ENCODE measurements at regions not wholly inside any gene's neighbourhood (a gene's known extent, or its start where the extent isn't known, plus 50 kb on each side); places are given as distances from the start of the nearest gene placed in this dataset.

DNA sequence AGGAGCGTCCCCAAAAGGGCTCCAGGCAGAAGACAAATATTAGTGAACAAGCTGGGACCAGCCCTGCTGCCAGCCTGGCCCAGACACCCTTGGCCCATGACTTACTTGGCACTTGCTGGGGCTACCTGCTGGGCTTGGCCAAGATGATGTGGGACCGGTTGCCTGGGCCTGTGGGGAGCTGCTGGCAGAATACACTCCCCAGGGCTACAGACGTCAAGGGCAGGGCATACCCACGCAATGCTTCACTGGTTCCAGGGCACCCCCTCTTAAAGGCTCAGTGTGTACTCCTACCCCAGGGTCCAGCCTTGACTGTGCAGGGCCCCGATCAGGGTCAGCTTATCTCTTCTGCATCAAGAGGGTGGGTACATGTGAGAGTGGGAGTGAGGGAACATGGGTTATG lies 106.5 kb upstream of the SLC2A1 start:
- DNase-seq = no peak

GRCh38 chr1:43063394-43064219 lies 104.9 kb upstream of the SLC2A1 start:
- DNase-seq = no peak

DNA sequence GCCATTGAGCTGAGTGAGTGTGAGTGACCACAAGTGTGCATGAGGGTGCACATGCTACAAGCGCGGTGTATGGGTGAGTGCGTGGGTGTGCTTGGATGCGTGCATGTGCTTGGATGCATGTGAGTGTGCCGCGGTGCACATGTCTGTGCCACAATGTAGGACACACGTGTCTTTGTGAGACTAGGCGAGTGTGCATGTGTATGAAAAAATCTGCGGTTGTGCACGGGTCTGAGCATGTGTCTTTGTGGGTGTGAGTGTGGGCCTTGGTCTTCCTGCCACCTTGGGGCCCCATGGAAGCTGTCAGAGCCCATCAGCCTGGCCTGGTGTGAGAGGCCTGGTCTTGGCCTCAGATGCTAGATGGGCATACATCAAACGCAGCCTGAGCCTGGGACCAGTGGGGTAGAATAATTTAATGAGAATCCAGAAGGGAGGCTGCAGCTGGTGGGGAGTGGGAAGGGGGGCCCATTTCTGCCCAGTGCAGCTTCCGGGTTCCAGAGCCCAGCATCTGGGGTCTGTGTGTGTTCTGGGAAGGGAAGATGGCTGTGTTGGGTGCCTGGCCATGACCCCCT lies 103.9 kb upstream of the SLC2A1 start:
- no peak for DNase-seq

- DNase-seq = no peak
Observed at GRCh38 chr1:43061757-43062156, 103.1 kb upstream of the SLC2A1 start.

DNA sequence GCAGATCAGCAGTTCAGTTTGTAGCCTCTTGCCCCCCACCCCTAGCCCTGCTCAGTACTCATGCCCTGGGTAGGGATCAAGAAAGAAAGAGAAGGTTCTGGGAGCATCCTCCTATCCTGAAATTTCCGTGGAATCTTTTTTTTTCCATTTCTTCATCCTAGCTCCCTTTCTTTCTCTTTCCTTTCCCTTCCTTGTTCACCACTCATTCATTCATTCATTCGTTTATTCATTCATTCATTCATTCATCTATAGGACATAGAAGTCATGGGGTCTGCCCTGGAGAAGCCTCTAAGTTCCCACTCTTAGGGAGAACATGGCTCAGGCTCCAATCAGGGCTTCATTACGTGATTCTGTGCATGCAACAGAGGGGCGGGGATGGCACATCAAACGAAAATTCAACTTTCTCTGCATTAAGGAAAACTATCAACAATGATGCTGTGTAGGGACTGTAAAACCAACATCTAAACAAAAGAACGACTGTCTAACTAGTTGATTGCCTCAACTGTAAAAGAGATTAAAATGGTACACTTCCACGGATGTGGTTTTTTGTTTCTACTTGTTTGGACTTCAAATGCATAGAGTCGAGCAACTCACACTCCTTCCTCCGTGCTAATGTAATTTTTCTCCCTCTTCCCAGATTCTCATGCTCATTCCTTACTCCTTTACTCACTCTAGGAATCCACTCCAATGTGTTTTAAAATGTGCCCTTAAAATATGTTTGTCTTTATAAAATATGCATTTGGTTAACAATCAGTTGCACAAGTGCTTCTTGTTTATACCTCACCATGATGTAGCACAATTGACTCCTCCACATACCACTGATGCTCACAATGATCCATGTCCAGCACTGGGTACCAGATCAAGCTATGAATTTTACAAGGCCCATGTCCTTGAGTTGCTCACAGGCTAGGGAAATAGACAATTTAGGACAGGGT lies 101.2 kb upstream of the SLC2A1 start:
- DNase-seq = no peak

- no peak for DNase-seq
Observed at GRCh38 chr1:43058545-43059360, 100.1 kb upstream of the SLC2A1 start.

DNA sequence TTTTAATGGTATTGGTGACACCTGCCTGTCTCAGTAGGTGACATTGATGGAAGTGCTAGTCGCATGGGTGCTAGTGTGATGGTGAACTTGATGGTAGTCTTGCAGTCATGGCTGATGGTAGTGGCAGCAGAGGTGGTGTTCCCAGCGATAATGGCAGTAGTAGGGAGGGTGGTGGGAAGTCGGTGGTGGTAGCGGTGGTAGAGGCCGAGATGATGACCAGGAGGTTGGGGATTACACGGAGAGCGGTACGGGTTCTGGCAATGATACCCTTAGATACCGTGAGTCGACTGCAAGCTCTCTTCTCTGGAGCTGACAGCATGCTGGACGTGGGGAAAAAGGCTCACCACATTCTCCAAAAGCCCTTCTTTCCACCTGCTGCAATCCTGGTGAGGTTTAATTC lies 99.4 kb upstream of the SLC2A1 start:
- no peak for DNase-seq

DNA sequence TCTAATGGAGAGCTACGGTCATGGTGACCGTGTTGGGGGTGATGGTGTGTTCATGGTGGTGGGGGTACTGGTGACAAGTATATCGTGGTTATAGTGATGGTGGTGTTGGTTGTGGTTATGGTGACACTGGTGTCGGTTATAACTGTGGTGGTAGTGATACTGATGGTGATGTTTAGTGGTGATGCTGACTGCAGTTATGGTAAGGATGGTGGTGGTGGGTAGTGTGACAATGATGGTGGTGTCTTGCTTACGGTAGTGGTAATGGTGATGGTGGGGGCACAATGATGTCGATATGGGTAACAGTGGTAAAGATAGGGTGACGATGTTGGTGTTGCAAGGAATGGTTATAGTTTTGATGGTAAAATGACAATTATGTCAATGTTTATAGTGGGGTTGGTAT lies 98.9 kb upstream of the SLC2A1 start:
- DNase-seq = no peak

- DNase-seq = no peak
Observed at GRCh38 chr1:43056981-43057391, 98.3 kb upstream of the SLC2A1 start.

GRCh38 chr1:43056460-43056859 lies 97.8 kb upstream of the SLC2A1 start:
- DNase-seq = no peak

DNA sequence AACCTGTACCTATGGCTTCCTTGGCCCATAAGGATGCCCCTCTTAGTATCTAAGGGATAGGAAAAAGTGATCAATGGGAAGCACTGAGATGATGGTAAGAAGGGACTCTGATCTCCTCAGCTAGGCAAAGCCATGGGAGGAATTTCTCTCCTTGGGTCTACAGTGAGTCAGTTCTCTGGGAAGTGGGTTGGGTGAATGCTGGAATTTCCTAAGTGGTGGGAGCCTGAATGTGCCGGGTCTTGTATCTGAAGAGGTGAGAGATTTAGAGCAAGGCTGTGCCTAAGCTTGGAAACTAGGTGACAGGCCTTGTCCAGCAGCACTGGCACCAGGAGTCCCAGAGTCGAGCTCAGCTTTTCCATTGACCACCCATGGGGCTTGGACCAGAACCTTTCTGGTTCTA lies 96.3 kb upstream of the SLC2A1 start:
- DNase-seq = no peak

GRCh38 chr1:43052786-43053439 lies 94.2 kb upstream of the SLC2A1 start:
- no peak for DNase-seq

- no peak for DNase-seq
Observed at GRCh38 chr1:43052322-43052721, 93.7 kb upstream of the SLC2A1 start.

DNA sequence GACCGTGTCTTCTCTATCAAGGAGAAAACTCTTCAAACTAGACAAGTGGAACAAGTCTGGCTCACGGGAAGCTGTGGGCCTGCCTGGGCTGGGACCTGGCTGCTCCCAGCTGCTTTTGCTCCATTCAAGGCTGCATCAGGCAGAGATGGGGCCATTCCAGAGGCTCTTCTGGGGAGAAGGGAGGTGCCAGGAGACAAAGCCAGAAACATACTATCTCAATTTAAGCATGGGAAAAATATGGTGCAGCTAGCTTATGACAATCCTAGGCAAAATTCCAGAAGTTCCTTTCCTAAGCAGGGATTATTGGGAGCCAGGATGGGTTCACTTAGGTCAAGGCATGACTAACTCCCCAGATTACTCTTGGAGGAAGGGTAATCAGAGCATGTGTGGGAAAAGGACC lies 90.8 kb upstream of the SLC2A1 start:
- DNase-seq = no peak

- no peak for DNase-seq
Observed at GRCh38 chr1:43048601-43049011, 89.9 kb upstream of the SLC2A1 start.

- DNase-seq = no peak
Observed at GRCh38 chr1:43047135-43047534, 88.5 kb upstream of the SLC2A1 start.

DNA sequence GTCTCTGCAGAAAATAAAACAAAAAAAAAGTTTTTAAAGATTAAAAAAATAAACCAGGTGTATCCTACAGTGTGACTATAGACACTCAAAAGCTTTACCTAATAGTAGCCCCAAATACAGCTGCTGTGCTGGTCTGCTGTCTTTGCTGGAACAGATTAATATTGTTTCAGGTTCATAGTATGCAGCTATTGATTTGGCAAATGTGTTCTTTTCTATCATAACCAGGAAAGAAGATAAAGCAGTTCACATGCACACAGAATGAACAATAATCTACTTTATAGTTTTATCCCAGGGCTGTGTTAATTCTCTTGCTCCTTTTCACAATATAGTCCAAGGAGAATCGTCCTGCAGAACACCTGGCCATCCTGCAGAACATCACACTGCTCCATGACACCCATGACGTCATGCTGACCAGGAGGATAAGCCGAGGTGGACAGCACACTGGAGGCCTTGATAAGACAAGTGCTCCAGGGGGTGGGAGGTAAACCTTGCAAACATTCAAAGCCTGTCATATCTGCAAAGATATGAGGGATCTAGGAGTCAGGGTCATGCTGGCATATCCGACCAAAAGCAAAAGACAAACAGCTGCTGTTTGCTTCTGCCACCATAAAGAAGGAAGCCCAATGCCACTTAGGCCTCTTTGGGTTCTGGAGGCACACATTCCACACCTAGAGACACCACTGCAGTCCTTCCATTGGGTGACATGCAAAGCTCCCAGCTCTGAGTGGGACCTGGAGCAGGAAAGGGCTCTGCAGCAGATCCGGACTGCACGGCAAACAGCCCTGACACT lies 86.1 kb upstream of the SLC2A1 start:
- DNase-seq = no peak

DNA sequence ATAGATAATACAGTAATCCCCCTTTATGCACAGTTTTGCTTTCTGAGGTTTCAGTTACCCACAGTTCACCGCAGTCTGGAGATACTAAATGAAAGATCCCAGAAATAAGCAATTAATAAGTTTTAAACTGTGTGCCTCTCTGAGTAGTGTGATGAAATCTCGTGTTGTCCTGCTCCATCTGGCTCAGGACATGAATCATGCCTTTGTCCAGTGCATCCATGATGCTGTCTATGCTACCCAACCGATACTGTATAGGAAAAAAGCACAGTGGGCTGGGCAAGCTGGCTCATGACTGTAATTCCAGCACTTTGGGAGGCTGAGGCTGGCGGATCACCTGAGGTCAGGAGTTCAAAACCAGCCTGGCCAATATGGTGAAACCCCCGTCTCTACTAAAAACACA lies 85.0 kb upstream of the SLC2A1 start:
- DNase-seq = no peak

- DNase-seq = no peak
Observed at GRCh38 chr1:43042773-43043457, 84.2 kb upstream of the SLC2A1 start.

- DNase-seq = no peak
Observed at GRCh38 chr1:43042127-43042526, 83.5 kb upstream of the SLC2A1 start.

GRCh38 chr1:43041591-43041990 lies 82.9 kb upstream of the SLC2A1 start:
- no peak for DNase-seq

All from DMS53 (cell line).